GM19452 (cell line): ENCODE measurements at regions not wholly inside any gene's neighbourhood (a gene's known extent, or its start where the extent isn't known, plus 50 kb on each side); places are given as distances from the start of the nearest gene placed in this dataset.
"Not testable (repeated sequence)": the region's sequence is repeated elsewhere in the genome, so short reads cannot be mapped to it uniquely, and the experiment has no call there.

Experiments used
- ATAC-seq: cut with Tn5 transposase; IDR thresholded peaks from one replicate; pipeline ENCODE4 v1.9.1; 2021; ENCODE audit not compliant: unreplicated experiment

DNA sequence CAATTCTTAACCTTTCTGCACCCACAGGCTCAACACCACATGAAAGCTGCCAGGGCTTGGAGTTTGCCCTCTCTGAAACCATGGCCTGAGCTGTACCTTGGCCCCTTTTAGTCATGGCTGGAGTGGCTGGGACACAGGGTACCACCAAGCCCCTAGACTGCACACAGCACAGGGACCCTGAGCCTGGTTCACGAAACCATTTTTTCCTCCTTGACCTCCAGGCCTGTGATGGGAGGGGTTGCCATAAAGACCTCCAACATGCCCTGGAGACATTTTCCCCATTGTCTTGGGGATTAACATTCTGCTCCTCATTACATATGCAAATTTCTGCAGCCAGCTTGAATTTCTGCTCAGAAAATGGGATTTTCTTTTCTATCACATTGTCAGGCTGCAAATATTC, 113.4 kb downstream of the XPNPEP1 start:
- ATAC-seq: not testable (repeated sequence)

DNA sequence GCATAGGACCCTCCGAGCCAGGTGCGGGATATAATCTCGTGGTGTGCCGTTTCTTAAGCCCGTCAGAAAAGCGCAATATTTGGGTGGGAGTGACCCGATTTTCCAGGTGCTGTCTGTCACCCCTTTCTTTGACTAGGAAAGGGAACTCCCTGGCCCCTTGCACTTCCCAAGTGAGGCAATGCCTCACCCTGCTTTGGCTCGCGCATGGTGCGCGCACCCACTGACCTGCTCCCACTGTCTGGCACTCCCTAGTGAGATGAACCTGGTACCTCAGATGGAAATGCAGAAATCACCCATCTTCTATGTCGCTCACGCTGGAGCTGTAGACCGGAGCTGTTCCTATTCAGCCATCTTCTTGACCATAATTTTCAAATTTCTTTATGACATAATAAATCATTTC, 122.1 kb downstream of the XPNPEP1 start:
- ATAC-seq: not testable (repeated sequence)

DNA sequence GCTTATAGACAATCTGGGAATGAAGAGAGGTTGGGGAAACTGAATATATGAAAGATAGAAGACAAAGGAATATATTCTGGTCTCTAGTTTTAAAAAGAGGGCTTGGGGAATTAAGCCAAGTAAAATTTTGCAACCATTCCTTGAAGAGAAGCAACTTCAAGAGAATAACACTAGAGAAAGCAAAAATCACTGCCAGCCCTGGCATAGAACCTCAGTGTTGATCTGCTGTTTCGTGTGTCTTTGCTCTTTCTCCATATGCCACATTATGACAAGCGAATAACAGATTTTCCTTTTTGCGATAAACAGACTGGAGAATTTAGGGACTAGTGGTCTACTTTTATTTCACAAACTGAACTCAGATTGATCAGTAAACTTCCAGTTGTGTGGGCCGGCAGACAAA, 132.7 kb downstream of the XPNPEP1 start:
- no peak for ATAC-seq

DNA sequence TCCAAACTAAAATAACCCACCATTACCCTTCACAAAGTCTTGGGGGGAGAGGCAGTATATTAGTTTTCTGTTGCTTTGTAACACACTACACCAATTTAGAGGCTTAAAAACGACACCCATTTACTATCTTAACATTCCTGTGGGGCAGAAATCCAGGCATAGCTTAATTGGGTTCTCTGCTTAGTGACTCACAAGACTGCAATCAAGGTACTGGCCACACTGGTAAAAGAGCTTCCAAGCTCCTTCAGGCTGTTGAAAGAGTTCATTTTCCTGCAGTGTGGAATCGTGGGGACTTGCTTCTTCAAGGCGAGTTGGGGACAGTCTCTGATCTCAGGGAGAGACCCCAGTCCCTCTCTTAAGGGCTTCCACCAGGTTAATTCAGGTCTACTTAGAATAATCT, 139.1 kb downstream of the XPNPEP1 start:
- ATAC-seq: no peak

DNA sequence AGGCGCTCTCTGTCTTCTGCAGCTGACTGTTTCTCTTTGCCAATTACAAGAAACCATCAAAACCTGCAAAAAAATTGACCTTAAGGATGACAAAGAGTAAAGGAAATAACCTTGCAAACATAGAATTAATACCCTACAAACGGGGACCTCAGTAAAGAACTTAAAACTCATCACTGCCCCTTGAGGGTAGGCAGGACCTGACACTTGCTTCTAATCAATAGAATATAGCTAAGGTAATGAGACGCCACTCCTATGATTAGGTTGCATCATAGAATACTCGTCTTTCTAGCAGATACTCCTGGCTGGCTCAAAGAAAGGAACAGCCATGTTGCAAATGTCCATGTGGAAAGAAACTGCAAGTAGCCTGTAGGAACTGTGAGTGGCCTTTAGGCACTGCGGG, 140.0 kb downstream of the XPNPEP1 start:
- no peak for ATAC-seq

DNA sequence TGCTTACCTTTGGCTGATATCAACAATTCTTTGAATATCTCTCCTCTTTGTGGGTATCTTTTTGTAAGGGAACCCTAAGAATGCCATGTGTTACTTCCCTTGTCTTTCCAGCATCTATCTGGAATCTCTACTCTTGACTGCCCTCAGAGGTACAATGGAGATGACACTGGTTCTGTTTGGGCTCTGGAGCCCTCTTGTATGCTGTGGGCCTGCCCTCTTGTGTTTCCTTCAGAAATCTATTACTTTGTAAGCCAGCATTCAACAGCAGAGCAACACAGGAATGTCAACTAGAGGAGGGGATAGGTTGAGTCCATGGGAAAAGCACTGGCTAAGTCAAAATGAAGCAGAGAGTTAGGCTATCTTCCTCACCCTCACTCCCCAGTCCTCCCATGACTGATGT, 142.3 kb downstream of the XPNPEP1 start:
- ATAC-seq: no peak

DNA sequence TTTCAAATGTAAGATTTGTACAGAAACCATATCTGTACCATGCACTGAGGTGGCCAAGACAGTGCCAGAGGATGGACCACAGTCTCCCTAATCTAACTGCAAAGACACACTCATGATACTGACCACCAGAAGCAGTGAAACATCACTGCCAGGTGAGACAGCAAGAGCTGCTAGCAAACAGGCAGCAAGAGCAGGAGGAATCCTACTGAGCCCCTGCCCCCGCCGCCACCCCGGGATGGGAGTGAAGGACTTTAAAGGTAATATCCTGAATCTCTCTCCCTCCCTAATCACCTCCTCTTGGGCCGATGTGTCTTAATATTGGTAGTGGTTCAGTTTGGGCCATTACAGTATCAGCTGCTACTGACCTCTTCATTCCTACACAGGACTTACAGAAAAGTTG, 144.3 kb downstream of the XPNPEP1 start:
- ATAC-seq: no peak

DNA sequence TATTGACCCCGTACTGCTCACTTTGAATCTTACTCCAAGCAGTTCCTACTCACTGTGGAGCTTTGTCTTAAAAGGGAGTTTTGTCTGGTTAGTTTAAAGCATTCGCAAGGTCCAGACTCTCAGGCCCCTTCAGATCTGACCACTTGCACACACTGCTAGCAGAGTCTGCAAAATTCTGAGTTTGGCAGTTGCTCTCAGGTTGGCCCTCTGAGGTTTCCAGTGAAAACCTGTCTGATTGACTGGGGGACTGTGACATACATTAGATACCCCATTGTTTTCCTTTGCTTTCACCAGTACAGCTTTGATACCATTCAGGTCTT, 149.2 kb downstream of the XPNPEP1 start:
- no peak for ATAC-seq

DNA sequence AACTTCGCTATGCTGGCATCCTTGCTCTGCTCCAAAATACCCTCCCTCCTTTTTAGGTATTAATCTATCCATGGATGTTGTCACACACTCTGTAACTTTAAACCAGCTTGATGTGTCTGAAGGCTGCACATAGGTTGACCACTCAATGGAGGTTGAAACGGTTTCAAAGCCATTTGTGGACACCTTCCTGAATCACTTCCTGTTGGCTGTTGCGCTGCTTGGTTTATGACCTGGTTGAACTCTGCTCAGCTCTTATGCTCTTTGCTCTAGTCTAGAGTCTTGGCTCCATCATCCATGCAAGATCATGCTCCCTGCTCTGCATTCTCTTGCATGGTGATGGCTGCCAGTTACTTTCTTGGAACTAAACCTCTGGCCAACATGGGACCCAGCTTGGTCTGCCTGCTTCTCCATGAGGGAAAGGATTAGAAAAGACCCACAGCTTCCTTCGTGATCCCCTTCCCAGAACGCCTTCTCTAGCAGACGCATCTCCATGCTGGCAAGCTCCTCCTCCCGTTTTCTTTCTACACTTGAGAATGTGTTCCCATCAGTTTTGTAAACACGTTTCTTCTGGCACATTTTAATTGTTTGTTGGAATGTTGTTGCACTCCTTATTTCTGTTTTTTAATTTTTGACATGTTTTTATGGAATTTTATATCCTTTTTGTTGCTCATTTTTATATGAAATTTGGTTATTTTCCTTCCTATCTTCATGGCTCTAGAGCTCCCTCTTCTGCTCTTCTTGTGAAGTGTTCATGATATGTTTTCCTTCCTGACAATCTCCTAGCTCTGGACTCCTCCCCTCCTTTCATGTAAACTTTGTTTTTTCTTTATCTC, 149.8 kb downstream of the XPNPEP1 start:
- ATAC-seq: no peak

DNA sequence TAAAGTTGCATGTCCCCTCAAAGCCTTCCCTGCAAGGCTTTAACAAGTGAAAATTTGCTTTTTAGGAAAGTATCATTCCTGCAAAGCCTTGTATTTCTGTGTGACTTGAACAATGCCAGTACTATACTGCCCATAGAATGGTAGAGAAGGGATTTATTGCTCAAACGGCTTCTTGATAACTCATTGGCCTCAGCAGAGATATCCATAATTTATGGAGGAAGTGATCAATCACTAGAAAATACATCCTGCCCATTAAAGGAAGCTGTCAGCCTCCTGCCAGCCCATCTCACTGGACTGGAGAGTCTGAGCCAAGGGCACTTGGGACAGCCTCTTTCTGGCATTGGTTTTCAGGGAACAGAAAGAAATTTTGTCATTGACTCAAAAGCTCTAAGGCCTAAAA, 152.6 kb downstream of the XPNPEP1 start:
- ATAC-seq: no peak

DNA sequence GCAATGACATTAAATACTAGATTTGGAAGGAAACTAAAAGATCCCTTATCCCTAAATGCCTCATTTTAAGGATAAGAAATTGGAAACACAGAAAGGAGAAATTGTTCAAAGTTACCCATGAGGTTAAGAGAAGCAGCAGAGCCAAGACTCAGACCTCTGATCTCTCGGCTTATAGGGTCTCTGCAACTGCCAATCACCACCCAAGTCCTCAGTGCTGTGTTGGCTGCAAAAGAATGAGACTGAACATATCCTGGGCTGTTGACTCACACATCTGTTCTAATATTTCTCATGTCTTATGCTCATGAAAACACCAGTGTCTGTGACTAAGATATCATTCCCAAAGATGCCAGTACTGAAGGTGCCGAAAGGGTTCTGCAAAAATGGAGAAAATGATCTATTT, 153.3 kb downstream of the XPNPEP1 start:
- no peak for ATAC-seq

DNA sequence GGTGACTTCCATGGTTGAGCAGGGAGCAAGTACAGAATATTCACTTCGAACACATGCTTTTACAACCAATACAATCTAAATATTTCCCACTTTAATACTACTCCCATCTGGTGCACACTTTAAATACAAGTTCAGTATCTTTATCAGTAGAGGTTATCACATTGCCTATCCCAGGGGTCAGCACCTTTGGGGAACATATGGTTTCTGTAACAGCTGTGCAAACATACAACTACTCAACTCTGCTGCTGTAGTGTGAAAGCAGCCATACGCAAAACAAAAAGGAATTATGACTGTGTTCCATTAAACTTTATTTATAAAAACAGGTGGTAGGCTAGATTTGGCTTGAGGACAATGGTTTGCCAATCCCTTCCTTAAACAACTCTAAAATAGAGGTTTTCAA, 157.5 kb downstream of the XPNPEP1 start:
- no peak for ATAC-seq

DNA sequence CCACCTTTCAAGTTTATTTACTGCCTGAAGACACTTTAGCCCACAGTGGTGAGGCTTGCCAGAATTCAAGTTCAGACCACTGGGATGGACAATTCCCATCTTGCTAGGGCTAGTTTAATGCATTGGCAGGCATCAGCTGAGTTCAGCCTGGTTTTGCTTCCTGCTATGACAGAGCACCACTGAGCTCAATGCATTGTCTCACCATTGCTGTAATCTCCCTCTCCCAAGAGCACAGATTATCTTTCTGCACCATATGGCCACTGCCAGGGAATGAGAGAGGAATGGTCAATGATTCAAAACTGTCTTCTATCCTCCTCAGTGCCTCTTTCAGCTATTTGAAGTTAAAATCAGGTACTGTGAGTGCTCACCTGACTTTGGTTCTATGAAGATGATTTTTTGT, 160.8 kb downstream of the XPNPEP1 start:
- ATAC-seq: no peak

DNA sequence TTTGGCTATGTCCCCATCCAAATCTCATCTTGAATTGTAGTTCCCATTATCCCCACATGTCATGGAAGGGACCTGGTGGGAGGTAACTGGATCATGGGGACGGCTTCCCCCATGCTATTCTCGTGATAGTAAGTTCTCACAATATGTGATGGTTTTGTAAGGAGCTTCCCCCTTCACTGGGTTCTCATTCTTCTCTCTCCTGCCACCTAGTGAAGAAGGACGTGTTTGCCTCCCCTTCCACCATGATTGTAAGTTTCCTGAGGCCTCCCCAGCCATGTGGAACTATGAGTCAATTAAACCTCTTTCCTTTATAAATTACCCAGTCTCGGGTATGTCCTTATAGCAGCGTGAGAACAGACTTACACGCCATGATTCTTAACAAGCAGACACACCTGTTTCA, 165.6 kb downstream of the XPNPEP1 start:
- ATAC-seq: not testable (repeated sequence)

DNA sequence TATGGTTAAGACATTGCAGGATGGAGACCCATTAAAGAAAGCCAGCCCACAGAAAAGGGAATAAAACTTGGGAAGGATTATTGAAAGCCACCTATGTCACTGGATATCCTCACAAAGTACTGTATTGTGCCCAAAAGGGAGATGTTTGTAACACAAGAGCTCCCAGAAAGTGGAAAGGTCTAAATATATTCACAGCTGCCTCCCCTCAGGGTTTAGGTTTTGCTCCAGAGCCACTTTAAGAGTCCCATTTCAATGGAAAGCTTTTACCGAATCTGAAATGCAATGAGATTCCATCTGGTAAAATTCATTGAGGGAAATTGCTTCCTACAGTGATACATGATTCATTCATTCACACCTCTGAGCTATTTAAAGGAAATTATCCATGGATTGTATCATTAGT, 176.4 kb downstream of the XPNPEP1 start:
- ATAC-seq: no peak

DNA sequence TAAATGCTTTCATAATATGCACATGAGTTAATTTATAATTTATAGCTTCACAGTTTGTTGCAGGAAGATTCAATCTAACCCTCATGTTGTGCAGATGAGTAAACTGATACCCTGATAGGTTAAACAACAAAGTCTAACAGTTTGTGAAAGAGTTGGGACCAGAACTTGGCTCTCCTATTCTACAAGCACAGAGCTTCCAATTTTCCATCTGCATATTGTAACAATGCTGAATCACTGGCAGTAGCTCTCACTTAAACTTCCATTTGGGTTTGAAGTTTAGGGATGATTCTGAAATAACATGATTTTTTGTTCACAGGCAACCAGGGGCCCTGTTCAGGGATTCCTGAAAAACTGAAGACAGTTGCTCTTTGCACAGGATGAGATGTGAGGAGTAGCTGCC, 179.3 kb downstream of the XPNPEP1 start:
- ATAC-seq: no peak

DNA sequence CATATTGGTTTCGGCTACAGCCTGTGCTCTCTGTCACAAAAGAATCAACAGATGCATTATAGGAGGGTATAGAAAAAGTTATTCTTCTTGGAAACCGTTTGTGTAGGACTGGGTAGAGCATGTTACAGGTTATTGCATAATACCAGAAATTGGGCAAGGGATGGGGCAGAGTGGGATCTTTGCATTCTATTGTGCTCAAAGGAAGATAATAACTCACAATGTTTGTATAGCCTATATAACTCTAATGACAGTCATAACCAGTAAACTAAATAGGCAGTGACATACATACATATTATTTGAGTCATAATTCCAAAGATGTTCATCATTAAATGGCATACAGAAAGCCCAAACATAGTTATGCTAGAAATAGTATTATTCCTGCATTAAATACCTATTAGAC, 179.7 kb downstream of the XPNPEP1 start:
- ATAC-seq: no peak

DNA sequence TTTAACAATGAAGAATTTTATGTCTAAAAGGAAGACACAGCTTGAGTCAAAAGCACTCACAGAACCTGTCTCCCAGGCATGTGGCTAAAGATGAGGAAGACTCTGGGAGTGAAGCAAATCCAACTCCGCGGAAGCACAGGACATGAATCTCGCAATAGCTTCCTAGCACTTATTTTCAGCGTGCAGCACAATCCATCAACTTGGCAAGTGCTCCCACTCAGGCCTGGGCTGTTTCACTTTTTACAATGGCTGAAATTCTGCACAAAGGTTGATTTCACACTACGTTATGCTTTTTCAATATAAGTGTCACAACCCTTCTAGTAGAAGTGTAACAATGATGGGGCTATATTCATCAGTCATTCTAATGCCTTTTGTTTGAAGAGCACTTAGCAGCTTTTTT, 180.2 kb downstream of the XPNPEP1 start:
- ATAC-seq: no peak

DNA sequence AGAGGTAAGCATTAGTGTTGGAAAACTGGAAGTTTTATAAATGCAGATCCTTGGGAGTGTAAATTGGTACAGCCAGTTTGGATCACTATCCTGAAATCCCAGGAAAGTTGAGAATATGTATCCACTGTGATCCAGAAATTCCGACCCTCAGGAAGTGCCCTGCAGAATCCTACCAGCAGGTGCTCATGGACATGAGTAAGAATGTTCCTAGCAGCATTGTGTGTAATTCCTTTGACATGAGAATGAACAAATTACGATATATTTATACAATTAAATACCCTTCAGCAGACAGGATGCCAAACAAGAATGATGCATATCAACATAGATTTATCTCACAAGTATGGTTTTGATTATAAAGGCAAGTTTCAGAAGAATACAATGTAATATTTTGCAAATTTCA, 181.6 kb downstream of the XPNPEP1 start:
- no peak for ATAC-seq

DNA sequence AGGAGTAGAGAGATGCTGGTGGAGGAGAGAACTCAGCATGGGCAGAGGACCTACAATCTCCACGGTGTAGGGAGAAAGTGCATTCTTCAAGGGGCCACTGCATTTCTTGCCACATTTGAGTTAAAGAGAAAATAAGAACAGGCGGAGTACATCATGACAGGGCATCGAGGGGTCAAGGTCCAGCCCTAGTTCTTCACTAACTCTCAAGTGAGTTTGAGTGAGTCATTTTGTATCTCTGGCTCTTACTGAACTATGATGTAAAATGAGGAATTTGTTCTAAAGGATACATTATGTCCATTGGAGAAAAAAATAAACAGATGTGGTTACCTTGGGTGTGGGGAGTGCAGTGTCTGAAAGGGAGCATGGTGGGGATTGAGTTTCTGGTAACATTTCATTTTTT, 182.9 kb downstream of the XPNPEP1 start:
- ATAC-seq: no peak

DNA sequence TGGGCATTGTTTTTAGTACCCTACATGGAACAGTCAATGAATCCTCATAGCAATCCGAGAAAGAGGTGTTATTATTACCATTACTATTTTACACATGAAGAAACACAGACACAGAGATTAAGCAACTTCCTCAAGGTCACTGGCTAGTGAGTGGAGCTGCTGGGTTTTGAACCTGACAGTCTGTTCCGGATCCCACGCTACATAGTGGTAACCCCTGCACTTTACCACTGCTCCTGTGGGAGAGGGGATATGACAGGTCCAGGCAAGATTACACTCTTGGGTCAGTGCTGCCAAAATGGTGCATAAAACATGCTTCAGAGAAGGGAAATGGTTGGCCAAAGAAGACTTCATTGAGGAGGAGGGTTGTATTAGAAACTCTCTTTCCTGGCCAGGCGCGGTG, 185.7 kb downstream of the XPNPEP1 start:
- ATAC-seq: no peak

DNA sequence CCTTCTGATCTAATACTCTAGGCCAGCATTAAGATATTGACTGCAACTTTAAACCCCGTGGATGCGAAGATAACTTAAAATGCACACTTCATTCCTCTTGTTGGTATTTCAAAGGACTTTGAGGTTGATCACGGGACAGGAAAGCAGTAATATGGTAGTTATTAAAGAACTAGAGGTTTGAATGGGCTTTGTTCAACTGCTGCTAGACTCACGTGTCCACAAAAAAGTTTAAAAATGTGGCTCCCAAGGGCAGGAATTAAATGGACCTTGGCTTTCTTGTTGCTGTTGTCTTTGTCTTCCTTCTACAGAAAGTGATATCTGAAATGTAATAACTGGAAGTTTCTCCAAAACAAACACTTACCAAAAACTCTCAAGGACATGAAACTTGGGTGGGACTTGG, 186.3 kb downstream of the XPNPEP1 start:
- ATAC-seq: no peak

DNA sequence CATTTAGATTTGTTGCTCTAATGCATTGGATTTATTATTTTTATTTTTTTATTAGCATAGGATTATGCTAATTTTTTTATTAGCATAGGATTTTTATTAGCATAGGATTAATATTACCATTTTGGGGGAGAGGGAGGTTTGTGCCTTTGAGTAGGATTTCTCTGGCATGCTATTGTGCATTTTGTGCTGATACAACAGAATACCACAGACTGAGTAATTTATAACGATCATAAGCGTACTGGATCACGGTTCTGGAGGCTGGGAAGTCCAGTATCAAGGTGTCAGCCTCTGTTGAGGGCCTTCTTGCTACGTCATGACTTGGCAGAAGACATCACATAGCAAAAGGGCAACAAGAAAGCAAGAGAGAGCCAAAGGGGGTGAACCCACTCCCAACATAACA, 187.5 kb downstream of the XPNPEP1 start:
- no peak for ATAC-seq
